ENCODE measurements at regions not wholly inside any gene's neighbourhood (a gene's known extent, or its start where the extent isn't known, plus 50 kb on each side); places are given as distances from the start of the nearest gene placed in this dataset.

GRCh38 chr3:177523067-177523675 is 325.9 kb upstream of the TBL1XR1 start:
- H3K27me3 ChIP-seq (ENCODE audit: low read depth), result no peaks in the 10 kb centered on the region
- no peak overlapping the region for H3K27ac ChIP-seq (replicated peaks)
- no peaks in the 10 kb centered on the region for H3K36me3 ChIP-seq
- intact Hi-C loops (cut with micrococcal nuclease), result no loop called here
- H3K4me1 ChIP-seq, result no peaks in the 10 kb centered on the region
- no peak for DNase-seq
- H3K4me3 ChIP-seq, result no peak overlapping the region
- no peaks in the 10 kb centered on the region for H3K9me3 ChIP-seq (replicated peaks)
- TF ChIP-seq CTCF (IDR thresholded peaks at IDR 0.05; ENCODE audit: borderline replicate concordance), result no peak

GRCh38 chr3:177523872-177524438 is 326.7 kb upstream of the TBL1XR1 start:
- intact Hi-C loops (cut with micrococcal nuclease), result no loop called here

GRCh38 chr3:177524742-177525141 is 327.5 kb upstream of the TBL1XR1 start:
- intact Hi-C loops (cut with micrococcal nuclease), result no loop called here
- H3K4me3 ChIP-seq, result no peak overlapping the region

More at GRCh38 chr3:177523872-177524438, 326.7 kb upstream of the TBL1XR1 start:
- Histone ChIP-seq H3K36me3 (no peaks in the 10 kb centered on the region), H3K9me3 (replicated peaks) (no peaks in the 10 kb centered on the region), H3K4me1 (no peaks in the 10 kb centered on the region), H3K27me3 (ENCODE audit: low read depth) (no peaks in the 10 kb centered on the region), H3K27ac (replicated peaks) (no peak overlapping the region), H3K4me3 (no peak overlapping the region)
- no peak for DNase-seq
- no peak for TF ChIP-seq CTCF (IDR thresholded peaks at IDR 0.05; ENCODE audit: borderline replicate concordance)

GRCh38 chr3:177525414-177525813 is 328.1 kb upstream of the TBL1XR1 start:
- no peak for DNase-seq
- no peak overlapping the region for H3K27ac ChIP-seq (replicated peaks)
- H3K4me3 ChIP-seq, result no peak overlapping the region
- H3K9me3 ChIP-seq (replicated peaks), result no peaks in the 10 kb centered on the region
- peaks cover 6% of the 10 kb centered on the region for H3K4me1 ChIP-seq
- no peaks in the 10 kb centered on the region for H3K36me3 ChIP-seq
- no peak for TF ChIP-seq CTCF (IDR thresholded peaks at IDR 0.05; ENCODE audit: borderline replicate concordance)
- H3K27me3 ChIP-seq (ENCODE audit: low read depth), result no peaks in the 10 kb centered on the region
- intact Hi-C loops (cut with micrococcal nuclease), result no loop called here

More at GRCh38 chr3:177524742-177525141, 327.5 kb upstream of the TBL1XR1 start:
- TF ChIP-seq CTCF (IDR thresholded peaks at IDR 0.05; ENCODE audit: borderline replicate concordance), result no peak
- Histone ChIP-seq H3K27me3 (ENCODE audit: low read depth) (no peaks in the 10 kb centered on the region), H3K27ac (replicated peaks) (no peak overlapping the region), H3K4me1 (peaks cover 5% of the 10 kb centered on the region), H3K36me3 (no peaks in the 10 kb centered on the region), H3K9me3 (replicated peaks) (no peaks in the 10 kb centered on the region)
- no peak for DNase-seq

DNA sequence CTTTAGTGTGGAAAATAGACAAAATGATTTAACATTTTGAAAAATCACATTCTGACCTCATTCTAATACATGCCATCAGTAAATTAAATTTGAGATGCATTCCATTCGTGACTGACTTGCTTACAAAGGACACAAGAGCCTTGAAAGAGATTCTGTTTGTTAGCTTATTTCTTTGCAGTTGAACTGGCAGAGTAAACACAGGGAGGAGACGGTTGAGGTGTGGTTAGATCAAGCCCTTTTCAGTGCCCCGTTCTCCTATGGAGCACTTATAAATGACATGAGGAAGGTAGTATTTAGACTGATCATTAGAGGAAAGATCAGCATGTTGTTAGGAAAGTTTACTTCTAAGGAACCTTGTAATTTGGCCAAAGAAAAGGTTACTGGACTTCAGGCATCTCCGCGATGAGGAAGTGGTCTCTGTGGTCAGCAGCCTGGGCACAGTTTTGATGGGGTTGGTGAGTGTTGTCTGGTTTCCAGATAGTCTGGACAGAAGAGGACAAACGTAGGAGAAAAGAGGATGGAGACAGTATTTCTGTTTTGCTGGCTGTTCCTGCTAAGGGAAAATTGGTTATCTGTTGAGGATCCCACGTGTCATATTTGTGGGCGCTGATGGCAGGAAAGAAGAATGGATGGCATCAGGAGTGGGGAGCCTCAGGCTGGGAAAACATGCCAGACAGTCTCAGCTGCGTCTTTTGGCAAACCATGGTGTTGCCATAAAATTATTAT is 328.9 kb upstream of the TBL1XR1 start:
- Histone ChIP-seq H3K4me1 (peaks cover 6% of the 10 kb centered on the region), H3K27ac (replicated peaks) (no peak overlapping the region), H3K4me3 (no peak overlapping the region), H3K27me3 (ENCODE audit: low read depth) (no peaks in the 10 kb centered on the region), H3K36me3 (no peaks in the 10 kb centered on the region), H3K9me3 (replicated peaks) (no peaks in the 10 kb centered on the region)
- DNase-seq, result no peak
- TF ChIP-seq CTCF (IDR thresholded peaks at IDR 0.05; ENCODE audit: borderline replicate concordance), result no peak
- intact Hi-C loops (cut with micrococcal nuclease), result no loop called here

Data from left ventricle myocardium inferior (tissue), 1 donor.